Endothelial cell (in vitro differentiated cells): ENCODE measurements at regions not wholly inside any gene's neighbourhood (a gene's known extent, or its start where the extent isn't known, plus 50 kb on each side); places are given as distances from the start of the nearest gene placed in this dataset.
"Not testable (repeated sequence)": the region's sequence is repeated elsewhere in the genome, so short reads cannot be mapped to it uniquely, and the experiment has no call there.

ENCODE experiments used
- DNase-seq: peaks from one replicate; pipeline ENCODE4 v3.0.0; 2021; ENCODE audit warnings: low spot score
- H3K27ac Mint-ChIP-seq: one replicate; pipeline ENCODE4 v1.8.0; 2021; ENCODE audit warnings: mixed read lengths, inconsistent platforms; ENCODE audit not compliant: unreplicated experiment
- H3K27me3 Mint-ChIP-seq: one replicate; pipeline ENCODE4 v1.8.0; 2021; ENCODE audit warnings: mild to moderate bottlenecking, moderate library complexity, mixed read lengths, inconsistent platforms; ENCODE audit not compliant: unreplicated experiment
- H3K36me3 Mint-ChIP-seq: one replicate; pipeline ENCODE4 v1.8.0; 2021; ENCODE audit warnings: mild to moderate bottlenecking, low read depth, mixed read lengths, inconsistent platforms; ENCODE audit not compliant: unreplicated experiment
- H3K4me1 Mint-ChIP-seq: one replicate; pipeline ENCODE4 v1.8.0; 2021; ENCODE audit warnings: mild to moderate bottlenecking, mixed read lengths, inconsistent platforms; ENCODE audit not compliant: unreplicated experiment
- H3K4me3 Mint-ChIP-seq: one replicate; pipeline ENCODE4 v1.8.0; 2021; ENCODE audit warnings: mild to moderate bottlenecking, mixed read lengths, inconsistent platforms; ENCODE audit not compliant: unreplicated experiment
- H3K9me3 Mint-ChIP-seq: one replicate; pipeline ENCODE4 v1.8.0; 2021; ENCODE audit warnings: mixed read lengths, inconsistent platforms; ENCODE audit not compliant: unreplicated experiment
- TF ChIP-seq, protein P1 (sequence below): fragments of 200-600 bp; sonication (generic); IDR thresholded peaks from one replicate; pipeline ENCODE4 v1.5.0; 2021; ENCODE audit warnings: antibody characterized with exemption; ENCODE audit not compliant: unreplicated experiment

DNA sequence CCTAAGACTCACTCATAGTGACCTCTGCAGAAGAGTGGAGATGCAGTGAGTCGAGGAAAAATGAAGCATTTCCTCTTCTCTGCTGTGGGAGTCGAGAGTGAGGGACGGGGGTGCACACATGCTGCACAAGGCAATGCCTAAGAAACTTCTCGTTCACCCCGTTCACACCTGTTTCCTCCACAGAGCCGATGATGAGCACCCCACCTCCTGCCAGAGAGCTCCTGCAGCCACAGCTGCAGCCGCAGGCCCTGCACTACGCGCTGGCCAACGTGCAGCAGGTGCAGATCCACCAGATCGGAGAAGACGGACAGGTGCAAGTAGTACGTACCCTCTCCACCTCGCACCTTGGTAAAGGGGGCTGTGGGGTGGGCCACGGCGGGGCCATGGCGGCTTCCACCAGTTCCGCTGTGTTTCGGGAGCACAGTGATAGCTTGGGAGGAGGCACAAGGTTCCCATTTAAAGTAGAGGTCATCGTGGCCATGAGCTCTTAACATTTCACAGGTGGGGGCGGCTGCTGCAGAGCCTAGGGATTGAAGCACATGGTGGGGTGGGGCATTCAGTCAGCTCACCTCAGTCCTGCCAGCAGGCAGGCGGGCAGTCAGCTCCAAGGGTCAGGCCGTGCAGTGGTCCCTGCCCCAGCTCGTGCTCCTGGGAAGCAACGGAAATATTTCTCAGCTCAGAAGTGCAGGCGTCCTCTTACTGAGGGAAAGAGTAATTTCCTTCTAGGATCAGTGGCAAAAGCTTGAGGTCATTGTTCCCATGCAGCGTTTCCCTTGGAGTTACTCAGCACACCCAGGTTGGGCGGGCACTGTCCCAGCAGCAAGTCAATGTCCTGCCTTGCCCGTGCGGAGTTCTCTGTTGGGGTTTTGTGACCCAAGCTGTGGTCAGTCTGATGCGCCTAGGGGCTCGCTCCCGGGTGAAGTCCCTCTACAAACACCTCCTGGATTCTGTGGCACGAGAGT is 80.1 kb downstream of the NPIPB11 start:
- not testable (repeated sequence) for DNase-seq, H3K4me3 Mint-ChIP-seq

DNA sequence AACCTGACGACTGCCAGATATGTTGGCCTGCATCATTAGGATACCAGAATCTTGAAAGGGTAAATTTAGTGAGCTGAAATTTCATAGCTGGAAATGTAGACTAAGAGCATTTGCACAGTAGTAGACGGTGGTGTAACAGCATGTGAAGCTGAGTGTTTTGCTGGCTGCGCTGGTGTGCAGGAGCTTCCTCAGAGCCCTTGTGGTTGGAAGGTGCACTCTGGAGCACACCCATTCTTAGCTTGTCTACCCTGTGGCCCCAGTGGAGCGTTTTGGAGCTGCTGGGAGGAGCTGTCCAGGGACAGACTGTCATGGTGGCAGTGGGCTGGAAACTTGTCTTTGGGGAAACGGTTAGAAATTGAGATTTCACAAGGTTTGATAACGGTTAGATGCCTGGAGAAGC is 82.8 kb downstream of the NPIPB11 start:
- H3K36me3 Mint-ChIP-seq, H3K27me3 Mint-ChIP-seq, H3K4me3 Mint-ChIP-seq, H3K27ac Mint-ChIP-seq, DNase-seq, H3K9me3 Mint-ChIP-seq: not testable (repeated sequence)
- peaks cover 14% of the 10 kb centered on the region for H3K4me1 Mint-ChIP-seq

More for the DNA sequence above, 80.1 kb downstream of the NPIPB11 start:
- not testable (repeated sequence) for H3K27me3 Mint-ChIP-seq, H3K36me3 Mint-ChIP-seq, H3K4me1 Mint-ChIP-seq, H3K9me3 Mint-ChIP-seq, H3K27ac Mint-ChIP-seq

DNA sequence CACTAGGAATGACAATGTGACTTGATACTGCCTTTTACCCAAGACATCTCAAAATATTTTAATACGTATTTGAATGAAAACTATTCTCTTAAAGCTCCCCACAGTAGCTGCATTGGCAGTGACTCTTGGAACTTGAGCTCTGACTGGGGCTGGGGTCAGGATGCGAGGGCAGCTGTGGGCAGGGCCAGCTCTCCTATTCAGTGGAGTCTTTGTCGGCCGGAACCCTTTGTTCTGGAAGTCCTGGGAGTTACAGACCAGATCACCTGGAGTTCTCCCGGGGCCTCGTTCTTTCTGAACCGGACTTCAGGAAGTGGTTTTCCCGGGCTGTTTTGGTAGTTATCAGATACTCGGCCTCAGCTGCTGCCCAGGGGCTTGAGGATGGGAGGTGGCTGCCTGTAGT is 84.9 kb downstream of the NPIPB11 start:
- Mint-ChIP-seq H3K9me3 (no peaks in the 10 kb centered on the region), H3K27ac (peak overlapping the region; percentile 80), H3K27me3 (peaks cover 2% of the 10 kb centered on the region), H3K4me1 (peaks cover 16% of the 10 kb centered on the region), H3K4me3 (no peak overlapping the region), H3K36me3 (no peaks in the 10 kb centered on the region)
- TF ChIP-seq, protein P1, sequence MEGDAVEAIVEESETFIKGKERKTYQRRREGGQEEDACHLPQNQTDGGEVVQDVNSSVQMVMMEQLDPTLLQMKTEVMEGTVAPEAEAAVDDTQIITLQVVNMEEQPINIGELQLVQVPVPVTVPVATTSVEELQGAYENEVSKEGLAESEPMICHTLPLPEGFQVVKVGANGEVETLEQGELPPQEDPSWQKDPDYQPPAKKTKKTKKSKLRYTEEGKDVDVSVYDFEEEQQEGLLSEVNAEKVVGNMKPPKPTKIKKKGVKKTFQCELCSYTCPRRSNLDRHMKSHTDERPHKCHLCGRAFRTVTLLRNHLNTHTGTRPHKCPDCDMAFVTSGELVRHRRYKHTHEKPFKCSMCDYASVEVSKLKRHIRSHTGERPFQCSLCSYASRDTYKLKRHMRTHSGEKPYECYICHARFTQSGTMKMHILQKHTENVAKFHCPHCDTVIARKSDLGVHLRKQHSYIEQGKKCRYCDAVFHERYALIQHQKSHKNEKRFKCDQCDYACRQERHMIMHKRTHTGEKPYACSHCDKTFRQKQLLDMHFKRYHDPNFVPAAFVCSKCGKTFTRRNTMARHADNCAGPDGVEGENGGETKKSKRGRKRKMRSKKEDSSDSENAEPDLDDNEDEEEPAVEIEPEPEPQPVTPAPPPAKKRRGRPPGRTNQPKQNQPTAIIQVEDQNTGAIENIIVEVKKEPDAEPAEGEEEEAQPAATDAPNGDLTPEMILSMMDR = no peak
- DNase-seq = no peak

DNA sequence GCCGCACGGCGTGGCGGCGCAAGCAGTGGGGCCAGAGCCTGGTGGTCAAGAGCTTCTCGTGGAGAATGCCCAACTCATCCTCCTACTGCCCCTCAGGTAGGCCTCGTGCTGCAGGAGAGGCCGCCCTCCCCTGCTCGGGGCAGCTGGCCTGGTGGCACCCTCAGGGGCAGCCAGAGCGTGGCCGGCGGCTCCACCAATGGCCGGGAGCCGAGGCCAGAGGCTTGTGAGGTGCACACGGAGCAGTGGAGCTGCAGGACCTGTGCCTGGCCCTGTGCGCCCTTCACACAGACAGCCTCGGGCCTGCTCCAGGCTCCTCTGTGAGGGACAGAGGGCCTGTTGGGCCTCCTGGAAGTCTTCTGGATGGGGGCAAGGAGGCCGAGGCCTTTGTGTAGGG is 85.5 kb downstream of the NPIPB11 start:
- Mint-ChIP-seq H3K27ac (peak overlapping the region; percentile 80), H3K4me1 (peaks cover 16% of the 10 kb centered on the region)
- no peak for DNase-seq

DNA sequence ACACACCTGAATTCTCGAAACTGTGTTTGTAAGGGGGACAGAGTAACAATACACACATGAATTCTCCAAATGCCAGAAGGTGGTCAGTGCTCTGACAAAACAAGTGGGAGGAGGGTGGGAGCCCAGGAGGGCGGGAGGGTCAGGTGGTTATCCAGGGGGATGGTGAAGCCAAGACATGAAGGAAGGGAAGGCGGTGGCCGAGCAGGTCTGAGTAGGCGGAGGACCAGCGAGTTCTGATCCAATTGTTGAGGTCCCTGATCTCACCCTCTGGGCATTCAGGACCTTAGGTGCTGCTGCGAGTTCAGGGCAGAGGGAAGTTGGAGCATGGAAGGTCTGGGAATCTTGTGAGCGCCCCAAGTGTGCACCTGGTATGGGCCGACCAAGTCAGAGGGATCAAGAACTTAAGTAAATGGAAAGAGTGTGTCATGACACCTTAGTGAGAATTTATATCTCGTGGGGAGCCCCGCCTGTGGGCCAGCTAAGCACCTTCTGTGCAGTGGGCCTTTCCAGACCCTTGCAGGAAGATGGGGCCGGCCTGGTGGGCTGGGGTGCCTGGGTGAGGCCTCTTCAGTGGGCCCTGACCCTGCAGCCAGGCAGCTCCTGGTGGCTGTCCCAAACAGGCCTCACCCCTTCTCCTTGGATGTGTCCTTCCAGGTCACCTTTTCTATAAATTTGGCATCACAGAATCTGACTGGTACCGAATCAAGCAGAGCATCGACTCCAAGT is 86.1 kb downstream of the NPIPB11 start:
- Mint-ChIP-seq H3K36me3 (no peaks in the 10 kb centered on the region), H3K4me3 (no peak overlapping the region), H3K27ac (peak overlapping the region; percentile 72), H3K4me1 (peaks cover 16% of the 10 kb centered on the region), H3K27me3 (peaks cover 2% of the 10 kb centered on the region), H3K9me3 (no peaks in the 10 kb centered on the region)
- TF ChIP-seq, protein P1 = no peak
- no peak for DNase-seq

More for the DNA sequence above, 85.5 kb downstream of the NPIPB11 start:
- Mint-ChIP-seq H3K27me3 (peaks cover 2% of the 10 kb centered on the region), H3K36me3 (no peaks in the 10 kb centered on the region), H3K4me3 (no peak overlapping the region), H3K9me3 (no peaks in the 10 kb centered on the region)
- TF ChIP-seq, protein P1 = no peak
